HG03097 (cell line): ENCODE measurements at regions not wholly inside any gene's neighbourhood (a gene's known extent, or its start where the extent isn't known, plus 50 kb on each side); places are given as distances from the start of the nearest gene placed in this dataset.

Source experiments
- ATAC-seq: cut with Tn5 transposase; IDR thresholded peaks from one replicate; pipeline ENCODE4 v1.9.1; 2021; ENCODE audit not compliant: unreplicated experiment, low FRiP score

- ATAC-seq, result no peak
Observed at GRCh38 chr1:4396551-4396950, 257.9 kb upstream of the AJAP1 start.

- no peak for ATAC-seq
Observed at GRCh38 chr1:4397196-4397595, 257.2 kb upstream of the AJAP1 start.

GRCh38 chr1:4402032-4402431 is 252.4 kb upstream of the AJAP1 start:
- no peak for ATAC-seq

GRCh38 chr1:4404854-4405590 is 249.4 kb upstream of the AJAP1 start:
- no peak for ATAC-seq

- ATAC-seq, result no peak
Observed at GRCh38 chr1:4407851-4408250, 246.6 kb upstream of the AJAP1 start.

GRCh38 chr1:4408380-4408779 is 246.0 kb upstream of the AJAP1 start:
- no peak for ATAC-seq

GRCh38 chr1:4411862-4412261 is 242.5 kb upstream of the AJAP1 start:
- ATAC-seq, result no peak

- ATAC-seq, result no peak
Observed at GRCh38 chr1:4415476-4415875, 238.9 kb upstream of the AJAP1 start.

- ATAC-seq, result no peak
Observed at GRCh38 chr1:4416189-4416588, 238.2 kb upstream of the AJAP1 start.

GRCh38 chr1:4418021-4418420 is 236.4 kb upstream of the AJAP1 start:
- ATAC-seq, result no peak

GRCh38 chr1:4421986-4422385 is 232.4 kb upstream of the AJAP1 start:
- no peak for ATAC-seq

GRCh38 chr1:4422504-4423289 is 231.7 kb upstream of the AJAP1 start:
- ATAC-seq, result no peak

GRCh38 chr1:4424254-4424653 is 230.2 kb upstream of the AJAP1 start:
- no peak for ATAC-seq

- no peak for ATAC-seq
Observed at GRCh38 chr1:4424766-4425165, 229.6 kb upstream of the AJAP1 start.

GRCh38 chr1:4425892-4426291 is 228.5 kb upstream of the AJAP1 start:
- no peak for ATAC-seq

- ATAC-seq, result no peak
Observed at GRCh38 chr1:4428711-4429110, 225.7 kb upstream of the AJAP1 start.

- ATAC-seq, result no peak
Observed at GRCh38 chr1:4430406-4431365, 223.7 kb upstream of the AJAP1 start.

GRCh38 chr1:4431491-4431890 is 222.9 kb upstream of the AJAP1 start:
- no peak for ATAC-seq

GRCh38 chr1:4433075-4433474 is 221.3 kb upstream of the AJAP1 start:
- ATAC-seq, result no peak

- no peak for ATAC-seq
Observed at GRCh38 chr1:4444086-4444485, 210.3 kb upstream of the AJAP1 start.
